ENCODE measurements at regions not wholly inside any gene's neighbourhood (a gene's known extent, or its start where the extent isn't known, plus 50 kb on each side); places are given as distances from the start of the nearest gene placed in this dataset.

DNA sequence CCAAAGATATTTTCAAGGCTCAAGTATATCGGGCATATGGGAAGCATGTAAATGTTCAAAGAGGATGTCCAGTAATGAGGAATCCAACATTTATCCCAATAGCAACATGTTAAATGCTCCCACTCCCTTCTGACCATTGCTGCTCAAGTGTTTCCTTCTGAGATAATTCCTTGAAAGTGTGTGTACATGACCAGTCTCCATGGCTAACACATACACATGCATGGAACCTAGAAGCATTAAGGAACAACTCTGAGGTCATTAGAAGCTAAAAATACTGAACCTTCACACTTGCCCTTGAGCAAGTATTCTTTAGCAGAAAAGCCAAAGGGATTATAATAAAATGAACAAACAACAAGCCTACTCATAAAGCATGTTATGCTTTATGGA lies 433.8 kb upstream of the TCF4 start:
- Mint-ChIP-seq H3K4me3 (no peak overlapping the region), H3K4me1 (no peaks in the 10 kb centered on the region), H3K27me3 (ENCODE audit: low read depth) (no peaks in the 10 kb centered on the region), H3K9me3 (no peaks in the 10 kb centered on the region), H3K27ac (no peak overlapping the region), H3K36me3 (ENCODE audit: low read depth) (no peaks in the 10 kb centered on the region)
- TF ChIP-seq, protein P1, sequence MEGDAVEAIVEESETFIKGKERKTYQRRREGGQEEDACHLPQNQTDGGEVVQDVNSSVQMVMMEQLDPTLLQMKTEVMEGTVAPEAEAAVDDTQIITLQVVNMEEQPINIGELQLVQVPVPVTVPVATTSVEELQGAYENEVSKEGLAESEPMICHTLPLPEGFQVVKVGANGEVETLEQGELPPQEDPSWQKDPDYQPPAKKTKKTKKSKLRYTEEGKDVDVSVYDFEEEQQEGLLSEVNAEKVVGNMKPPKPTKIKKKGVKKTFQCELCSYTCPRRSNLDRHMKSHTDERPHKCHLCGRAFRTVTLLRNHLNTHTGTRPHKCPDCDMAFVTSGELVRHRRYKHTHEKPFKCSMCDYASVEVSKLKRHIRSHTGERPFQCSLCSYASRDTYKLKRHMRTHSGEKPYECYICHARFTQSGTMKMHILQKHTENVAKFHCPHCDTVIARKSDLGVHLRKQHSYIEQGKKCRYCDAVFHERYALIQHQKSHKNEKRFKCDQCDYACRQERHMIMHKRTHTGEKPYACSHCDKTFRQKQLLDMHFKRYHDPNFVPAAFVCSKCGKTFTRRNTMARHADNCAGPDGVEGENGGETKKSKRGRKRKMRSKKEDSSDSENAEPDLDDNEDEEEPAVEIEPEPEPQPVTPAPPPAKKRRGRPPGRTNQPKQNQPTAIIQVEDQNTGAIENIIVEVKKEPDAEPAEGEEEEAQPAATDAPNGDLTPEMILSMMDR (IDR thresholded peaks at IDR 0.05; ENCODE audit: unreplicated experiment in 3 of 3) = no peak

DNA sequence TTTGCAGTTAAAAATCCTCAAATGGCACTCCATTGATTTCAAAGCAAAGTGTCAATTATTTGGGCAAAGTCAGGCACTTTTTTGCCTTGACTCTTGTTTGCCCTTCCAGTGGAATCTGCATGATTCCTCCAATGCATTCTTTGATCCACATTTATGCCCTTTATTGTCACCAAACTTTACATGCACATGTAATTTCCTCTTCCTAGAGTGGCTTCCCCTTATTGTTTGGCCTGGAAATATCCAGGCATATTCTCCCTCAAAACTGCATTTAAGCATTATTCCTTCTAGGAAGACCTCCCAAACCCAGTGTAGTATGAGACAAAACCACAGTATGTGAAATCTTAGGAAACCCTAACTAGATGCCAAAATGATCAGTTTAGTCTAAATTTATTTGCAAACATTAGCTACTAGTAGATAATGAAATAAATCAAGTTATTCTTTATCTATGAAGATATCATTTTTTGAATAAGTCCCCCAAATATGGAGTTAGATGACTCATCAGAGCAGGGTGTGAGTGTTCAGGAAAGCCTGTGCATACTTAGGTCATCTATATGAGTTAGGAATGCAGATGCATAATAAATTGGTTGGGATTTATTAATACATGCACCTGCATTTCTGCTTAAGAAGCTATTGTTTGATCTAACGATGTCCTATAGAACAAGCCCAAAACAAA lies 433.3 kb upstream of the TCF4 start:
- Mint-ChIP-seq H3K4me1 (no peaks in the 10 kb centered on the region), H3K27ac (no peak overlapping the region), H3K36me3 (ENCODE audit: low read depth) (no peaks in the 10 kb centered on the region), H3K27me3 (ENCODE audit: low read depth) (no peaks in the 10 kb centered on the region), H3K4me3 (no peak overlapping the region), H3K9me3 (no peaks in the 10 kb centered on the region)
- TF ChIP-seq, protein P1 (IDR thresholded peaks at IDR 0.05; ENCODE audit: unreplicated experiment in 3 of 3) = no peak

DNA sequence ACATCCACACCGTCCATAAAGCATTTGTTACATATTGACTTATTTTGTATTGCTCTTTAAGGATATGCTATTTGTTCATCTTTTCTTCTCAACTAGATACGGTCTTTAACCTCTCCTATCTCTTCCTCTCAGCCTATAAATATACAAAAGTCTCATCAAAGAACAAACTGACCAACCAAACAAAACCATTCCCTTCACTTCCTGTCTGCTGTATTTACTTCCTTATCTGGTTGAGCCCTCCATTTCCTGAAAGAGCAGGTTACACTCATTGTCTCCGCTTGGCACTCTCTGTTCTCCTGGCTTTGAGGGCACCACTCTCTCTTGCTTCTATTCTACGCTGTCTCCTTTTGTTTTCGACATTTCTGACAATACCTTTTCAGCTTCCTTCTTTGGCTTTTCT lies 431.9 kb upstream of the TCF4 start:
- H3K27me3 Mint-ChIP-seq (ENCODE audit: low read depth) = no peaks in the 10 kb centered on the region
- no peak overlapping the region for H3K4me3 Mint-ChIP-seq
- no peaks in the 10 kb centered on the region for H3K36me3 Mint-ChIP-seq (ENCODE audit: low read depth)
- TF ChIP-seq, protein P1 (IDR thresholded peaks at IDR 0.05; ENCODE audit: unreplicated experiment in 3 of 3) = no peak
- no peak overlapping the region for H3K27ac Mint-ChIP-seq
- H3K9me3 Mint-ChIP-seq = peaks cover 8% of the 10 kb centered on the region
- H3K4me1 Mint-ChIP-seq = no peaks in the 10 kb centered on the region

DNA sequence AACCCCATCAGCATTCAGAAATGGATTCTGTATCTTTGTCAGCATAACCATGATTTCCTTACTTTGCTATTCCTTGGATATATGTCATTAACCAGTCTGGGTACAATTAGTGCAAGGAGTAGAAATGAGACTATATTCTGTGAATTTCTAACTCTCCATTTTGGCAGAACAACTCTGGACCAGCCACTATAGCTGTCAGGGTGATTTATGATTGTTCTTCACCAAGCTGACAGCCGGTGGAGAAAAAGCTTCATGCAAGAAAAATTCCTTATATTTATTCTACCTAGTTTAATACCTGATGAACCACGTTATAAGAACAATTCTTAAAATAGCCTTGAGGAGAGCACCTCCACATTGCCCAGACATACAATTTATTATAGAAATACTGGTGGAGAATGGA lies 431.2 kb upstream of the TCF4 start:
- Mint-ChIP-seq H3K27me3 (ENCODE audit: low read depth) (no peaks in the 10 kb centered on the region), H3K9me3 (peaks cover 11% of the 10 kb centered on the region), H3K27ac (no peak overlapping the region), H3K4me3 (no peak overlapping the region), H3K36me3 (ENCODE audit: low read depth) (no peaks in the 10 kb centered on the region), H3K4me1 (no peaks in the 10 kb centered on the region)
- TF ChIP-seq, protein P1 (IDR thresholded peaks at IDR 0.05; ENCODE audit: unreplicated experiment in 3 of 3) = no peak

DNA sequence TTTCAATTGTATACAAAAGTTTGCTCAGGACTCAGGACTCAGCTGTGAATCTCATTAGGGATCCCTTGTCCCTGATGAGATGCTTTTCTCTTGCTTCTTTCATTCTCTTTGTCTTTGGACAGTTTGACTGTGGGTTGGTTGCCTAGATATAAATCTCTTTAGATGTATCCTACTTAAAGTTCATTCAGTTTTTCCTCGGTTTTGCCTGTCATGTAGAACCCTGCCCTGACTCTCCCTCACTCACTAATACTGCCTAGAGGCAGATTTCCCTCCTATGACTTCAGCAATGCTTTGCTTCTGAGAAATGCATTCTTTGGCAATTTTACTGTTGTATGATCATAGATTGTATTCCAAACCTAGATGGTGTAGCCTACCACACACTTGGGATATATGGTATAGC lies 421.4 kb upstream of the TCF4 start:
- H3K4me3 Mint-ChIP-seq = no peak overlapping the region
- H3K4me1 Mint-ChIP-seq = no peaks in the 10 kb centered on the region
- TF ChIP-seq, protein P1 (IDR thresholded peaks at IDR 0.05; ENCODE audit: unreplicated experiment in 3 of 3) = no peak
- H3K36me3 Mint-ChIP-seq (ENCODE audit: low read depth) = no peaks in the 10 kb centered on the region
- H3K27ac Mint-ChIP-seq = no peak overlapping the region
- peaks cover 32% of the 10 kb centered on the region for H3K9me3 Mint-ChIP-seq
- no peaks in the 10 kb centered on the region for H3K27me3 Mint-ChIP-seq (ENCODE audit: low read depth)

DNA sequence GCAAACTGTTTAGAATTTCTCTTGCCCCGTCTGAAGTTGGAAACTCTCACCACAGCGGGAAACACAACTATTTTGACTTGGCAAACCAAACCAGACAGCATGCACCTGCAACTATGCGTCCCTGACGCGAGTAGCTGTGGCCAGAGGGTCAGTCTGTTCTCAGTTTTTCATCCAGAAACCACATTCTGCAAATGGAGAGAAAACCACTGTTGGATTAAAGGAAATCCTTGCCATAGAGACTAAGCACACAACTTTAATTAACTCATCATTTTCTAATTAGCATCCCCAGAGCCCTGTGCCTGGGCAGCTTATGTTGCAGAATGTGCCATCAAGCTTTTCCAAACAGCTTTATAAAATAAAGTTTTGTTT lies 415.7 kb upstream of the TCF4 start:
- Mint-ChIP-seq H3K4me3 (no peak overlapping the region), H3K36me3 (ENCODE audit: low read depth) (no peaks in the 10 kb centered on the region), H3K27me3 (ENCODE audit: low read depth) (no peaks in the 10 kb centered on the region), H3K9me3 (no peaks in the 10 kb centered on the region), H3K27ac (no peak overlapping the region), H3K4me1 (peaks cover 13% of the 10 kb centered on the region)
- TF ChIP-seq, protein P1 (IDR thresholded peaks at IDR 0.05; ENCODE audit: unreplicated experiment in 3 of 3) = no peak

All from nephron (organoid).